GM12874 (cell line): ENCODE measurements at regions not wholly inside any gene's neighbourhood (a gene's known extent, or its start where the extent isn't known, plus 50 kb on each side); places are given as distances from the start of the nearest gene placed in this dataset.

ENCODE experiments used
- TF ChIP-seq, protein P1 (sequence below): IDR thresholded peaks from 2 replicates; pipeline ENCODE4 v1.5.1; 2011; ENCODE audit warnings: low read depth, mild to moderate bottlenecking, control low read depth, low read length, moderate library complexity; ENCODE audit not compliant: insufficient read depth

DNA sequence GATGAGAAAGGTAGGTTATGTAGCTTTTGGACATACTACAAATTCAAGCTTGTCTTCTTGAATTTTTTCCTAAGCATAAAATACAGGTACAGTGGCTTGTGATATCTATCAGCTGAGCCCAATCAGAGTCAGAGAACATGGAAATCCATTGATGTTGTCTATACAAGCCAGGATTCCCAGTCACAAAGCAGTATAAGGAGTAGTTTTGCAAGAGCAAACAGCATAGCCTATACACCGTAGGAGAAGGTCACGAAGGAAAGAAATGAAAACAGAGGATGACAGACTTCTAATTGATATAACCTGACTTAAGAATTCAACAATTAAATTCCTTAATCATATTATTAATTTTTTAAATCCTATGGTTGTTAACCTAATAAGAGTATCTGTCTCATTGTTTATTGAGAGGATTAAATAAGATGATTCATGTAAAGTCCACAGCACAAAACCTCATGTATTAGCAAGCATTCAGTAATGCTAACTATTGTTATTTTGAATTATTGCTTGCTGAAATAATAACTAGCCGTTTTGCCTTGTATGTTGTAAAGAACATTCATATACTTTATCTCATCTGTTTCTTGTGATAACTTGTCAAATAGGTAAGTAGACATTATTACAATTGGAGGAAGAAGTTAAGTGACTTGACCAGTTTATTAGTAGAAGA lies 276.6 kb upstream of the ZPLD1 start:
- TF ChIP-seq, protein P1, sequence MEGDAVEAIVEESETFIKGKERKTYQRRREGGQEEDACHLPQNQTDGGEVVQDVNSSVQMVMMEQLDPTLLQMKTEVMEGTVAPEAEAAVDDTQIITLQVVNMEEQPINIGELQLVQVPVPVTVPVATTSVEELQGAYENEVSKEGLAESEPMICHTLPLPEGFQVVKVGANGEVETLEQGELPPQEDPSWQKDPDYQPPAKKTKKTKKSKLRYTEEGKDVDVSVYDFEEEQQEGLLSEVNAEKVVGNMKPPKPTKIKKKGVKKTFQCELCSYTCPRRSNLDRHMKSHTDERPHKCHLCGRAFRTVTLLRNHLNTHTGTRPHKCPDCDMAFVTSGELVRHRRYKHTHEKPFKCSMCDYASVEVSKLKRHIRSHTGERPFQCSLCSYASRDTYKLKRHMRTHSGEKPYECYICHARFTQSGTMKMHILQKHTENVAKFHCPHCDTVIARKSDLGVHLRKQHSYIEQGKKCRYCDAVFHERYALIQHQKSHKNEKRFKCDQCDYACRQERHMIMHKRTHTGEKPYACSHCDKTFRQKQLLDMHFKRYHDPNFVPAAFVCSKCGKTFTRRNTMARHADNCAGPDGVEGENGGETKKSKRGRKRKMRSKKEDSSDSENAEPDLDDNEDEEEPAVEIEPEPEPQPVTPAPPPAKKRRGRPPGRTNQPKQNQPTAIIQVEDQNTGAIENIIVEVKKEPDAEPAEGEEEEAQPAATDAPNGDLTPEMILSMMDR: no peak

DNA sequence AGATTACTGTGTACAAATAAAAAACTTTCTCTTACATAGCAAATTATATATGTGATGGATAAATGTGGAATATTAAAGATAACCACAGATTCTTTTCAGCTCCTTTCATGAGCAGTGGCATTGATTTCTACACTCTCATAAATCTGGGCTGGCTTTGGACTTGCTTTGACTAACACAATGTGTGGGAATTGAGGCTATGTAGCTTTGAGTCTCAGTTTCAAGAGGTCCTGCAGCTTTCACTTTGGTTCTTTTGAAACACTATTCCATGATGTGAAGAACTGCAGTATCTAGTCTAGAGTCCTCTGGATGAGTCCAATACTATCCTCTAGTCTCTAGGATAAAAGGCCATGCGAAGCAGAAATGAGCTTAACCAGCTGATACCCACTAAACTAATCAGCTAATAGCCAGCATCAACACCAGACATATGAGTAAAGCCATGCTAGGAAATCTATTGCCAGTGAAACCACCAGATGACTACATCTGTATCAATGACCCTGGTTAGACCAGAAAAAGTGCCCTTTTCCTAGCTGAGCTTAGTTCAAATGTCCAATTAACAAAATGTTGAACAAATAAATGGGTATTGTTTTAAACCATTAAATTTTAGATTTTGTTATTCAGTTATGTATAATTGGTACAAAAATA lies 274.9 kb upstream of the ZPLD1 start:
- TF ChIP-seq, protein P1: no peak

DNA sequence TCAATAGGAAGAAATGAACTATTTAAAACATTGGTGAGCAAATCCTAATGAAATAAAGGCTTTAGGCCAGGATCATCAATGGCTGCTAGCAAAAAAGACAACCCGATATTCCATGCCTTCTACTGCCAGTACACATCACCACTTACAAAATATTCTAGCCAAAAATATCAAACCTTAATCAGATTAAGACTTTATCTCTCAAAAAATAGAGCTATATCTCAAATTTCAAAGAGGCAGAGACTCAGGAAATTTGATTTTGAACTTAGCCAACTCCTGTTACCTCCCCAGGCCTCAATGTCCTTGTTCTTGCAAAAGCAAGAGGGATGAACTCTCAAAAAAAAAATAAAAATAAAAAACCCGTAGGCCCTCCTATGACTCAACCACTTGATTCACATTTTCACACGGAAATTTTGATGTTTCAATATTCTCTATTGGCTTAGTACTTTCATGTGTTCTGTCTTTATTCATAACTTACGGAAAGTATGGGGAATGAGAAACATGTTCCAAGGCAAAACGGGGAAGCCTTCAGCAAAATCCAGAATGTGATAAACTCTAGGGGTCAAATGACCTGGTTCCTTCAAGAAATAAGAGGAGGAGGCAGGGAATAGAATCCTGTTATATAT lies 273.3 kb upstream of the ZPLD1 start:
- TF ChIP-seq, protein P1: no peak

DNA sequence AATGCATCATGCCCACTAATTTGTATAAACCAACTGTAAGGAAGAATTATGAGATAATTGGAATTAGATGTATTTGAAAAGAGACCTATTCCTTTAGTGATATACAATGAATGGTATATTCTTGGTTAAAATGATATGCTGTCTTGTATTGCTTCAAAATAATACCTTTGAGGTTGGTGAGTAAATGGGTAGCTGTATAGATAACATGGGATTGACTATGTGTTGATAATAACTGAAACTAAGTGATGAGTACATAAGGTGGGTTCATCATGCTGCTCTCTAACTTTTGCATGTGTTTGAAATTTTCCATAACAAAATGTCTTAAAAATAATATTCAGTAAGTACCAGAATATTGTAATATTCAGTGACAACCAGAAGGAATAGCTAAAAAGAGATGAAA lies 272.6 kb upstream of the ZPLD1 start:
- TF ChIP-seq, protein P1: no peak

DNA sequence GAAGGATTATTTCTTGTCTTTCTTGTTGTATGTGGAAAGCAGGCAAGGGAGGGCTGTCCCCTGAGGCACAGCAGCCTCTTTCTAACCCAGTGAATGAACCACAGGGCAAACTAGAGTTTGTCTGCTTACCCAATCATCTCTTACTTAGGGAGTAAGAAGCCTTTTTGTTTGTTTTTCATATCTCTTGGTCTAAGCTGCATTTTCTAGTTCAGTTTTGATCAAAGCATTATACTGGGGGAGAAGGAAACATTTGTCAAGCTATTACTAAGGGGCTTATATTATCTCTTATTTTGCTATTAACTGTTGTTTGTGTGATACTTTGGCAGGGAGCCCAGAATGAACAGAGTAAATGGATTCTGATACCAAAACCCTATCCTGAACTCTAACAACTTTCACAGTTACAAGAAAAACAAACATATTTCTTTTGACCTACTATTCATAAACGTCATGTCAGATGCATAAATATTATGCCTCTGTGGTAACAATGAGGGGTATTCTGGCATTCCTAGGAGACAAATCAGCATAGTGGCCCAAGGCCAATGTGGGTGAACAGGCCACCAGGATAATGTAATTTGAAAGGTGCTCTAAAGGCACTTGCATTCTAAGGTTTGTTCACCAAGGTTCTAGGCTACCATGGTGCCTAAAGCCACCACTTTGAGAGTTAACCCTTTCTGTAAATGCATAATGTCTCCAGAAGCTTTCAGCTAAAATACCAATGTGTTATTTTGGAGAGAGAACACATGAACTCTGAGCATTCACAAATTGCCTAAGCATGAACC lies 271.6 kb upstream of the ZPLD1 start:
- TF ChIP-seq, protein P1: no peak

DNA sequence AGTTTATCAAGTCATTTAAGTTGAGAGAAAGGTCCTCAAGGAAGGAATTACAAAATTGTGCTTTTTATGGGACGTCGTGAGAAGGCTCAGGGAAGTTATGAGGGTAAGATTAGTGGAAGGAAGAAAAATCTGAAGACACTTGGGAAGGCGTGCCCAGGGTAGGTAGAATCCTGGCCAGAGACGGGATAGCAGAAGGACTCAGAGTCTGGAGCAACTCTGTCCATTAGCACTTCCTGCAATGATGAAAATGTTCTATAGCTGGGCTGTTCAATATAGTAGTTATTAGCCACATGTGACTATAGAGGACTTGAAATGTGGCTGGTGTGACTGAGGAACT lies 271.0 kb upstream of the ZPLD1 start:
- TF ChIP-seq, protein P1: no peak

DNA sequence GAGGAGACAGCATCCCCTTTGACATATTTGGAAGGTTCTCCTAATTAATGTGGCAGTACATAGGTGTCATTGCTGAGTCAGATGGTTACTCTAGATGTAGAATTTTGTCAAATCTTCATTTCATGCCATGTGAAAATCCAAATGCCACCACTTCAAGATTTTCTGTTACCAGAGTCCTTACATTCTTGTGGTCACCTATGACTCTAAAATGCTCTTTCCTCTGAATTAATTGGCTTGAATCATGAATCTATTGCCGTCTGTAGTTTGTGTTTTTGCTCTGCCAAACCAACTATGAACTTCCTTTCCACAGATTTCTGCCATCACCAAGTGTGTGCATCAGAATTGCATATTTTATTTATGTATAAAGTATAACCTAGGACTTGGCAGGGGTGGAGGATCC lies 269.4 kb upstream of the ZPLD1 start:
- TF ChIP-seq, protein P1: no peak
